ENCODE measurements at regions not wholly inside any gene's neighbourhood (a gene's known extent, or its start where the extent isn't known, plus 50 kb on each side); places are given as distances from the start of the nearest gene placed in this dataset.

DNA sequence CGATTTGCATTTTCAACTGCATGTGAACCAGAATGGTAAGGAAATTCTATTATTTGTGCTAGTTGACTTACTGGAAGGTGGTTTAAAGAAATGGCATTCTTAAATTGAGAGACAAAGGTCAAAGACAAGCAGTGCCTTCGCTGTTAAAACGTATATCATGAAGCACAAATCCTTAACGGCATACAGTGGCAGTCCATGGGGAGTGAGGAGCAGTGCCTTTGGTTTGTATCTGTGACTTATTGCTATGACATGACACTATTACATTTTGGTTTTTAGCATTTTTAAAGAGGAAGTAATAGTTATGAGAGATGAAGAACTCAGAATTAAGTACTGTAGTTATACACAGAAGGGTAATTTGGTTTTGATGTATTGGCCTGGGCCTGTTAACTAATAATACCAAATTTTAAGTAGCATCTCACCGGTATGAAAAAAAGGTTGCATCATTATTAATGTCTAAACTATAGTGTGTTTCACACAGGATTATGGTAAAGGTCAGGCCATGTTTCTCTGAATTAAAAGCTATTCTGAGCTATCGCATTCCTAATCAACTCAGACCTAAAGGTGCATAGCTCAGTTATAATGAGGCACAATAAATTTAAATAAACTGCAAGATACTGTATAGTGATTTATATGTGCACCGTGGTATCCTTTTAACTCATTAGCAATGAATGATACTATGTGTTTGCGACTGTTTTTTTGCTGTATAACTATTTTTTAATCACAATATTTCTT, 339.8 kb upstream of the ARRDC3 start:
- no peak overlapping the region for H3K27ac Mint-ChIP-seq
- H3K27me3 Mint-ChIP-seq (ENCODE audit: low read depth): no peaks in the 10 kb centered on the region
- no peaks in the 10 kb centered on the region for H3K36me3 Mint-ChIP-seq (ENCODE audit: insufficient read depth in 2 of 2)
- DNase-seq (no peak), ATAC-seq (replicated peaks in 1 of 2) (no peak)
- no peak overlapping the region for H3K4me3 Mint-ChIP-seq
- H3K4me1 Mint-ChIP-seq (ENCODE audit: low read depth): no peaks in the 10 kb centered on the region
- H3K9me3 Mint-ChIP-seq: no peaks in the 10 kb centered on the region

DNA sequence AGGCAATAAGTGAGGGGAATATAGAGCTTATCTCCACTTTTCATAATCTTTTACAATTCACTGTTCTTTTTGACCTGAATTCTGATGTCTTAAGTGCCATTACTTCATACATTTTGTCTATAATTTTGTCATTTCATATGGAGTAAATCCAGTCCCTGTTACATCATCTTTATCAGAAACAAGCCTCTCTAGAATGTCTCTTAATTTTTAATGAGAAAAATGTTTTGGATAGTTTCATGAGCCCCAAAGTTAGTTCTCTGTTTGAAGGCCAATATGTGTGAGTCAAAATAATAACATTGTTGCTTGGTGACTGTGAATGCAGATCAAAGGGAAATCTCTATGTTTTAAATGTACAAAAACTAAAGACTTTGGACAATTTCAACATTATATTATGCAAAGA, 329.6 kb upstream of the ARRDC3 start:
- DNase-seq (no peak), ATAC-seq (replicated peaks in 1 of 2) (no peak)
- no peaks in the 10 kb centered on the region for H3K36me3 Mint-ChIP-seq (ENCODE audit: insufficient read depth in 2 of 2)
- H3K4me3 Mint-ChIP-seq: no peak overlapping the region
- H3K4me1 Mint-ChIP-seq (ENCODE audit: low read depth): no peaks in the 10 kb centered on the region
- no peaks in the 10 kb centered on the region for H3K27me3 Mint-ChIP-seq (ENCODE audit: low read depth)
- H3K27ac Mint-ChIP-seq: no peak overlapping the region
- peaks cover 0 to 5% of the 10 kb centered on the region in 2 donors for H3K9me3 Mint-ChIP-seq

DNA sequence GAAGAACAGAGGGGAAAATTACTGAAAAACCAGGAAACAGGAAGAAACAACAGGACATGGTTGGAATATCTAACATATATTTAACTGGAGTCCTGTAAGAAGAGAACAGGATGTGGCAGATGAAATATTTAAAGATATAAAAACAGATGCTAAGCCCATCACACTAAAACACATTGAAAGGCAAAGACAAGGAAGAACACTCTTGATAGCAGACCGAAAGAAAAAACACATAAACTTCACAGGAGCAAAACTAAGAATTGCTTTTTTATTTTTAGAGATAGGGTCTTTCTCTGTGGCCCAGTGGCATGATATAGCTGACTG, 324.4 kb upstream of the ARRDC3 start:
- Mint-ChIP-seq H3K9me3 (peaks cover 0 to 2% of the 10 kb centered on the region in 2 donors), H3K27ac (no peak overlapping the region), H3K4me1 (ENCODE audit: low read depth) (no peaks in the 10 kb centered on the region), H3K4me3 (no peak overlapping the region), H3K36me3 (ENCODE audit: insufficient read depth in 2 of 2) (no peaks in the 10 kb centered on the region), H3K27me3 (ENCODE audit: low read depth) (no peaks in the 10 kb centered on the region)
- ATAC-seq (replicated peaks in 1 of 2) (no peak), DNase-seq (no peak)

DNA sequence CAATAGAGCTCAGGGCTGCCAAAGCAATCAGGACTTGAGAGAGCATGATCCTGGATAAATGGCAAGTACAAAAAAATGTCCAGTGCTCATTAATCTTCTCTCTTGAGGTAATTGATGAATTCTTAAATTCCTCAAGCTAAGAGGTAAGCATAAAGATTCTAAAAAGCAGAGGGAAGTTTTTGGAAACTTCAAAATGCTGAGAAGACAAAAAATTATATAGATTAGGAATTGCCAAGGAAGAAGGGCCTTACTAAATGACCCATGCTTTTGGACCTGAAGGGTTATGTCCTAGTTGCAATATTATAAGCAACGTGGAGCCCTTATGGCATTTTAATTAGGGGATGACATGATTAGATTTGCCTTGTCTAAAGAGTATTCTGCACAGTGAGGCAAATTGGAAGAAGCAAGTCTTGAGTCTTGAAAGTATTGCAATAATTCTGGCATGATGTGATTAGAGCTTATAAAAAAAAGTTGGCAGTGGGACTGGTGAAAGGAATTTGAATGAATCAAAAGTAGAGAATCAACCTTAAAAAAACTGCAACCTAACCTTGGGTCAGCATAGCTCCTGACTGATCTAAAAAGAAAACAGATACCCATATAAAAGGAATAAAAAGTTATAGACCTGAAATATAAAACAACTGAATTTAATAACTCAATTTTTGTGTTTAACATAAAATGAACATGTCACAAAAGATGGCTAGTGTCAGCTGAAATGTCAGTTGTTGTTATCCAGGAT, 323.8 kb upstream of the ARRDC3 start:
- ATAC-seq (replicated peaks in 1 of 2) (no peak), DNase-seq (no peak)
- Mint-ChIP-seq H3K9me3 (peaks cover 0 to 2% of the 10 kb centered on the region in 2 donors), H3K36me3 (ENCODE audit: insufficient read depth in 2 of 2) (no peaks in the 10 kb centered on the region), H3K27ac (no peak overlapping the region), H3K27me3 (ENCODE audit: low read depth) (no peaks in the 10 kb centered on the region), H3K4me3 (no peak overlapping the region), H3K4me1 (ENCODE audit: low read depth) (no peaks in the 10 kb centered on the region)

DNA sequence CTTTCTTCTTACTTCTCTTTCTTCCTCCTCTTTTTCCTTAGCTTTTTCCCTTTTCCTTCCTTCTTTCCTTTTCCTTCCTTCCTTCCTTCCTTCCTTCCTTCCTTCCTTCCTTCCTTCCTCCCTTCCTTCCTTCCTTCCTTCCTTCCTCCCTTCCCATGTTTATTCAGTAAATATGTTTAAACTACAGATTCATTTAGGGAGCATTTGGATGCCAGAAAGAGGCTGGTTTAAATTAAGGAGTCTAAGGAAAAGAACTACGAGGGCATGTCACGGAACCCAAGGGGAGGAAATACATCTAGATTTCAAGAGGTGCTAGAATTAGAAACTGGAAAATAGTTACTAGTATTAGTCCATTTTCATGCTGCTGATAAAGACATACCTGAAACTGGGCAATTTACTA, 320.0 kb upstream of the ARRDC3 start:
- Mint-ChIP-seq H3K36me3 (ENCODE audit: insufficient read depth in 2 of 2) (no peaks in the 10 kb centered on the region), H3K4me1 (ENCODE audit: low read depth) (no peaks in the 10 kb centered on the region), H3K27me3 (ENCODE audit: low read depth) (no peaks in the 10 kb centered on the region), H3K9me3 (peaks cover 2 to 3% of the 10 kb centered on the region in 2 donors), H3K4me3 (no peak overlapping the region), H3K27ac (no peak overlapping the region)
- ATAC-seq (replicated peaks in 1 of 2) (no peak), DNase-seq (no peak)

DNA sequence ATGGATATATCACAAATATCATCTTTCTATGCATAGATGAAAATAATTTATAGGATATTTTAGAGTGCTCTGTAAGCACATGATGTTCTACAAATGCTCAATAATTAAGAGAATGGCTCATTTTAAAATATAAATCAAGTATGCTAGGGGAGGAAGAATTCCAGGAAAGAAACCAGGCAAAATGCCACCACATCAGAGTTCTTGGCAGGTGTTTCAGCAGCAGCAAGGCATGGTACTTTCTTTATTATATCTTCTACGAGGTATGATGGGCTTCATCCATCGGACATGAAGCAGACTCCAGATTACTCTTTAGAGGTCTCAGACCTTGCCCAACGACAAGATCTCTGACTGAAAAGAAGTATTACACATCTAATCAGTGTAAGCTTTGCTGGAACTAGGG, 316.3 kb upstream of the ARRDC3 start:
- no peak for ATAC-seq (replicated peaks in 1 of 2)
- Mint-ChIP-seq H3K27me3 (ENCODE audit: low read depth) (no peaks in the 10 kb centered on the region), H3K4me3 (no peak overlapping the region), H3K27ac (no peak overlapping the region), H3K9me3 (peaks cover 5 to 13% of the 10 kb centered on the region in 2 donors), H3K36me3 (ENCODE audit: insufficient read depth in 2 of 2) (no peaks in the 10 kb centered on the region), H3K4me1 (ENCODE audit: low read depth) (no peaks in the 10 kb centered on the region)
- no peak for DNase-seq

DNA sequence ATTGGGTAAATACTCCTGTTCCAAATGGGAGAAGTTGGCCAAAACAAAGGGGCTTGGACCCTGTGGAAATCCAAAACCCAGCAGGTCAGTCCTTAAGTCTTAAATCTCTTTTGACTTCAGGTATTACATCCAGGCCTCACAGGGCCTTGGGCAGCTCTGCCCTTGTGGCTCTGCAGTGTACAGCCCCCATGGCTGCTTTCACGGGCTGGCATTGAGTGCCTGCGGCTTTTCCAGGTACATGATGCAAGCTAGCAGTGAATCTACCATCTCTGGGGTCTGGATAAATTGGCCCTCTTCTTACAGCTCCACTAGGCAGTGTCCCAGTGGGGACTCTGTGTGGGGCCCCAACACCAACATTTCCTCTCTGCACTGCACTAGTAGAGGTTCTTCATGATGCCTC, 308.5 kb upstream of the ARRDC3 start:
- H3K4me1 Mint-ChIP-seq (ENCODE audit: low read depth): no peaks in the 10 kb centered on the region
- H3K36me3 Mint-ChIP-seq (ENCODE audit: insufficient read depth in 2 of 2): no peaks in the 10 kb centered on the region
- H3K27me3 Mint-ChIP-seq (ENCODE audit: low read depth): no peaks in the 10 kb centered on the region
- ATAC-seq (replicated peaks in 1 of 2) (no peak), DNase-seq (no peak)
- peaks cover 9 to 15% of the 10 kb centered on the region in 2 donors for H3K9me3 Mint-ChIP-seq
- no peak overlapping the region for H3K4me3 Mint-ChIP-seq
- no peak overlapping the region for H3K27ac Mint-ChIP-seq

DNA sequence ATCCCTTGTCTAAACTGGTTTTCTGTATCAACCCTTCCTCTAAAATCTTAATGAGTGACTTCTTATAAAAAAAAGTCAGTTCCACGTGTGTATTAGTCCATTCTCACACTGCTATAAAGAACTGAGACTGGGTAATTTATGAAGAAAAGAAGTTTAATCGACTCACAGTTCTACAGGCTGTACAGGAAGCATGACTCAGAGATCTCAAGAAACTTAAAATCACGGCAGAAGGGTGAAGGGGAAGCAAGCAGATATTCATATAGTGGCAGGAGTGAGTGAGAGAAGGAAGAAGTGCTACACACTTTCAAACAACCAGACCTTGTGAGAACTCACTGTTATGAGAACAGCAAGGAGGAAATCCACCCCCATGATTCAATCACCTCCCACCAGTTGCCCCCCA, 307.8 kb upstream of the ARRDC3 start:
- no peak overlapping the region for H3K4me3 Mint-ChIP-seq
- ATAC-seq (replicated peaks in 1 of 2) (no peak), DNase-seq (no peak)
- no peaks in the 10 kb centered on the region for H3K36me3 Mint-ChIP-seq (ENCODE audit: insufficient read depth in 2 of 2)
- H3K27me3 Mint-ChIP-seq (ENCODE audit: low read depth): no peaks in the 10 kb centered on the region
- H3K9me3 Mint-ChIP-seq: peaks cover 8 to 9% of the 10 kb centered on the region in 2 donors
- H3K27ac Mint-ChIP-seq: no peak overlapping the region
- no peaks in the 10 kb centered on the region for H3K4me1 Mint-ChIP-seq (ENCODE audit: low read depth)

DNA sequence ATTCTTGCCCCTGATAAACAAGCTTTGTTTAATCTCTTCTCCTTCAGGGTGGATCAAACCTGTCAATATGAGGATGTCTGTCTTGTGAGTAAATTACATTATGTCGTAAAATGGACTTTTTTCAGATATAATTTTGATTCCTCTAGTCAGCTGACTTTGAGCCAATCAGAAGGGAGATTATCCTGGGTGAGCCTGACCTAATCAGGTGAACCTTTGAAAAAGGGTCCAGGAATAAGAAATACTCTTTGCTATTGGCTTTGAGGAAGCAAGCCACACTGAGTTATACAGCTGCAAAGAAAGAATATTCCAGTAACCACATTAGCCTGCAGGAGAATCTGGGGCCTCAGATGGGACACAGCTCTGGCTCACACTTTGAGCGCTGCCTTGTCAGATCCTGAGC, 304.3 kb upstream of the ARRDC3 start:
- Mint-ChIP-seq H3K36me3 (ENCODE audit: insufficient read depth in 2 of 2) (no peaks in the 10 kb centered on the region), H3K4me1 (ENCODE audit: low read depth) (no peaks in the 10 kb centered on the region), H3K4me3 (no peak overlapping the region), H3K27me3 (ENCODE audit: low read depth) (no peaks in the 10 kb centered on the region), H3K27ac (no peak overlapping the region), H3K9me3 (peaks cover under 1 to 1% of the 10 kb centered on the region in 2 donors)
- no peak for DNase-seq
- no peak for ATAC-seq (replicated peaks in 1 of 2)

DNA sequence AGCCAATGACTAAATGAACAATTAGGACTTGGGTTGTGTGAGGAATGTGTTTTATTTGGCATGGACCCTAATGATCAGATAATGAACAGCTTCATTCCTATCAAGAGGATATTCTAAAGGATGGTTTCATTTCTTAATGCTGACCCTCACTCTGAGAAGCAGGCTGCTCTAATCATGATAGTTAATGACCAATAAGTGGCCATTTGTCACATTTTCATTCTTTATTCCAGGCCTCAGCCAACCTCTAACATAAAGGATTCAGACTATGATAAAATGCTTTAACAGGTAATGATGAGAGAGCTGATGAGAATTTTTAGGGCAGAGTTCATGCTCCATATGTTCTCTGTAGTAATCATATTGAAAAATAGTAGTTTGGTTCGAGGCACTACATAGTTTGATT, 301.5 kb upstream of the ARRDC3 start:
- H3K27ac Mint-ChIP-seq: no peak overlapping the region

DNA sequence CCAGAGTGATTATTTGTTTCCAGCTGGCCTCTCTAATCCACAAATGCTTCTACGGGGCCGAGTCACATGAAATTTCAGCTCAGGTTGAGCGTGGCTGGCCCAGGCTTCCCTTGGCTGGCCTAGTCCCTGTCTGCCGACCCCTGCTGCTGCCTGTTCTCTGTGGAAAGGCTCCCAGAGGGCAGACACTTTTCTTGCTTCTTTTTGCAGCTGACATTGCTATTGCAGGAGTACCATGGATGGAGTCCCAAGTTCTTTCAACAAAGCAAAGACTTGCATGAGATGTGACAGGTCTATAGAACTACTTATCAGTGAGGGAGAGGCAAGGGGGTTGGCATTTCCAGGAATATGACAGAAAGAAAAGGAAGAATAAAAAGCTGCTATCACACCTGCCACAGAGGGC, 287.4 kb upstream of the ARRDC3 start:
- no peaks in the 10 kb centered on the region for H3K27me3 Mint-ChIP-seq (ENCODE audit: low read depth)
- ATAC-seq (replicated peaks in 1 of 2) (no peak), DNase-seq (no peak)
- H3K4me1 Mint-ChIP-seq (ENCODE audit: low read depth): no peaks in the 10 kb centered on the region
- no peak overlapping the region for H3K4me3 Mint-ChIP-seq
- no peak overlapping the region for H3K27ac Mint-ChIP-seq
- H3K36me3 Mint-ChIP-seq (ENCODE audit: insufficient read depth in 2 of 2): no peaks in the 10 kb centered on the region
- H3K9me3 Mint-ChIP-seq: no peaks in the 10 kb centered on the region

More for the DNA sequence above, 301.5 kb upstream of the ARRDC3 start:
- Mint-ChIP-seq H3K36me3 (ENCODE audit: insufficient read depth in 2 of 2) (no peaks in the 10 kb centered on the region), H3K4me3 (no peak overlapping the region), H3K4me1 (ENCODE audit: low read depth) (no peaks in the 10 kb centered on the region), H3K27me3 (ENCODE audit: low read depth) (no peaks in the 10 kb centered on the region), H3K9me3 (peaks cover 0 to 1% of the 10 kb centered on the region in 2 donors)
- DNase-seq: no peak
- ATAC-seq (replicated peaks in 1 of 2): no peak

DNA sequence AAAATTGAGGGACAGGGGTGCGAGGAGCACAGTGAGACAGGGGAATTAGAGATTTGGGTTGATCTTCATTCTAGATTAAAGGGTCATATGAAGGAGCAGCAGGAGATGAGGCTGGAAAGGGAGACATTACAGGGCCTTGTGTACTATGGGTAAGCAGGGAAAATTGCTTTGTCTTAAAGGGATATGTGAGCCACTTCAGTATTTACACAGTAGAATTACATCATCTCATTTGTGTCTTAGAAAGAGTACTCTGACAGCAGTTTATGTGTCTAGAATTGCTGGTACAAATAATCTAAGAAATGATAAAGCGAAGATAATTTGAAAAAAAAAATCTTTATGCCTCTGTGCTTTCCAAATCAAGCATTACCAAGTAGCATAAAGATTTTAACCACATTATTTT, 287.0 kb upstream of the ARRDC3 start:
- Mint-ChIP-seq H3K27ac (no peak overlapping the region), H3K36me3 (ENCODE audit: insufficient read depth in 2 of 2) (no peaks in the 10 kb centered on the region), H3K27me3 (ENCODE audit: low read depth) (no peaks in the 10 kb centered on the region), H3K9me3 (no peaks in the 10 kb centered on the region), H3K4me1 (ENCODE audit: low read depth) (no peaks in the 10 kb centered on the region), H3K4me3 (no peak overlapping the region)
- no peak for ATAC-seq (replicated peaks in 1 of 2)
- no peak for DNase-seq

DNA sequence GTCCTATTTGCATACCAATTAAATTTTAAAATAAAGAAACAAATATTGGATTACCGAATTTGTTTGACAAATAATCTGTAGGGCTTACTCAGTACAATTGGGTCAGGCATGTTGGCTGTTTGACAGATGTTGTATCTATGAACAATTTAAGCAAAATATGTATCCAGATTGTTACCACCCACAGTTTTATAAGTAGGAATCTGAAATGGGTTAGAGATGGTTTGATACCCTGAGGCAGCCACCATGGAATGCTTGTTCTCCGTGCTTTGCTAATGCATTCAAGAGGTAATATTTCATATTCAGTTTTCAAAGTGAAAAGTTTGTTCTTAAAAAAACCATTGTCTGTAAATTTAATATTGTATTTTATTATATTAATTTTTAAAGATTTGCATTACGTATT, 285.1 kb upstream of the ARRDC3 start:
- H3K27me3 Mint-ChIP-seq (ENCODE audit: low read depth): no peaks in the 10 kb centered on the region
- no peak overlapping the region for H3K27ac Mint-ChIP-seq
- no peak for ATAC-seq (replicated peaks in 1 of 2)
- no peak for DNase-seq
- no peak overlapping the region for H3K4me3 Mint-ChIP-seq
- H3K9me3 Mint-ChIP-seq: no peaks in the 10 kb centered on the region
- no peaks in the 10 kb centered on the region for H3K4me1 Mint-ChIP-seq (ENCODE audit: low read depth)
- H3K36me3 Mint-ChIP-seq (ENCODE audit: insufficient read depth in 2 of 2): no peaks in the 10 kb centered on the region

DNA sequence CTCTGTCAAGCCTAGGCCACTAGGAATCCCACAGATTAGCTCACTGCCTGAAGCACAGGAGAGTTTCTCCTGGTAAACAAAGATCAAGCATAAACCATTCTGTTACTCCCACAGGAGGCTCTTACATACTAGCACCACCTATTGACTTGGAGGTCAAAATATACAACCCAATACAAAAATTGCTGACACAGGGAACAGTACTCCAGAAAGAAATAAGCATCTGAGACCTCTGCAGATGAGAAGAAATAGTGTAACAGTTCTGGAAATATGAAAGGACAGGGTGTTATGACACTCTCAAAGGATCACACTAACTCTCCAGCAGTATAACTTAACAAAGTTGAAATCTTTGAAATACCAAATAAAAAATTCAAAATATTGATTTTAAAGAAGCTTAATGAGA, 269.6 kb upstream of the ARRDC3 start:
- no peak overlapping the region for H3K27ac Mint-ChIP-seq
- DNase-seq (no peak), ATAC-seq (replicated peaks in 1 of 2) (no peak)
- H3K4me3 Mint-ChIP-seq: no peak overlapping the region
- no peaks in the 10 kb centered on the region for H3K27me3 Mint-ChIP-seq (ENCODE audit: low read depth)
- H3K9me3 Mint-ChIP-seq: peaks cover 10 to 18% of the 10 kb centered on the region in 2 donors
- H3K36me3 Mint-ChIP-seq (ENCODE audit: insufficient read depth in 2 of 2): peaks cover 0 to 1% of the 10 kb centered on the region in 2 donors
- no peaks in the 10 kb centered on the region for H3K4me1 Mint-ChIP-seq (ENCODE audit: low read depth)
